AG04449 (cell line): ENCODE measurements at regions not wholly inside any gene's neighbourhood (a gene's known extent, or its start where the extent isn't known, plus 50 kb on each side); places are given as distances from the start of the nearest gene placed in this dataset.

Experiments
- CTCF ChIA-PET: fragments of 350-600 bp; formaldehyde crosslinking; extraction: SDS; loops from one replicate; lab custom pipeline; 2021; ENCODE audit warnings: antibody characterized with exemption; lab: Yijun Ruan, JAX
- POLR2A ChIA-PET: fragments of 400-600, 350-600 bp; formaldehyde crosslinking; extraction: SDS; loops from one replicate; lab custom pipeline; 2020; ENCODE audit warnings: antibody characterized with exemption, inconsistent platforms; lab: Yijun Ruan, JAX
- DNase-seq: peaks from one replicate; pipeline ENCODE4 v3.0.0-alpha.2; 2010; ENCODE audit warnings: low read depth, low spot score
- H3K4me3 ChIP-seq: 2 replicates; pipeline ENCODE4 v1.5.1; 2011; ENCODE audit warnings: low read depth, mild to moderate bottlenecking, control low read depth, low read length
- CTCF ChIP-seq: IDR thresholded peaks from one replicate; pipeline ENCODE4 v1.5.1; 2011; ENCODE audit warnings: mild to moderate bottlenecking, moderate library complexity, low read length, control low read depth, inconsistent platforms; ENCODE audit not compliant: insufficient read depth; ENCODE audit errors: missing control alignments

DNA sequence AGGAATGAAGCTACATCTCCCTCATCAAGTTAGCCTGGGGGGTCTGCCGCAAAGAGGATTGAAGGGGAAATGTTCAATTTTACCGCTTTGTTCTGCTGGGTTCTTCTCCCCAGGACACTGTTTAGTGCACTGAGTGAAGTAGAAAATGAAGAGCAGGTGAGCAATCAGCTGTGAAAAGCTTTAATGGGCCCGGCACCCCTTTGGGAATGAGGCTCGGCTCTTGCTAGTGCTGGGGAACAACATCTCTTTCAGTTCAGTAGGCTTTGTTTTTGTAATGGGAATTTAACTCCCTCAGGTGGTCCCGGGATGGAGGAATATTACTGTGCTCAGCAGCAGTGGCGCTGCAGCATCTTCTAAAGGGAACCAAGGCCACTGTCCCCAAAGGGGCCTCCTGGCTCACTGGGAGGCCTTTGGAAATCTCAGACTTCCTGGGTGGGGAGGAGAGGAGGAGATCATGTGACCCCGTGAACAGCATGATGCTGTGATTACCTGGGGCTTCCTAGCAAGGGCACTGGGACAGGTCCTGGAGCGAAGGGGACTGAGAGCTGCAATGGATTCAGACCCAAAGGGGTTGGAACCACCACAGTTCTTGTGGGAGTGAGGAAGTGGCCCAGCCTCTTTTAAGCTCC, 85.2 kb upstream of the MAX start:
- DNase-seq: no peak

GRCh38 chr14:65190312-65190711, 88.0 kb upstream of the MAX start:
- no peak for TF ChIP-seq CTCF
- DNase-seq: no peak
- ChIA-PET CTCF (interaction anchor here (0.8 to 1.2 kb wide), 2 partner anchors 27 to 31 kb away, joined by 3 to 4 read pairs; no protein-coding TSS in a partner anchor), POLR2A (no interaction called here)
- H3K4me3 ChIP-seq: no peak overlapping the region

More for the DNA sequence above, 85.2 kb upstream of the MAX start:
- no peak for TF ChIP-seq CTCF
- POLR2A ChIA-PET: no interaction called here
- CTCF ChIA-PET: interaction anchor here (1.0 to 4.0 kb wide), 4 partner anchors 23 to 772 kb away, joined by 3 to 17 read pairs (median 4); partner anchors contain the start of gene FUT8
- H3K4me3 ChIP-seq: no peak overlapping the region

- ChIA-PET POLR2A (no interaction called here), CTCF (interaction anchor here (1.1 kb wide), 1 partner anchor 634 kb away, joined by 3 read pairs; no protein-coding TSS in a partner anchor)
- TF ChIP-seq CTCF: no peak
- no peak overlapping the region for H3K4me3 ChIP-seq
- no peak for DNase-seq
These were observed 89.4 kb upstream of the MAX start for GRCh38 chr14:65191716-65192115.

- ChIA-PET POLR2A (no interaction called here), CTCF (no interaction called here)
- no peak for TF ChIP-seq CTCF
- DNase-seq: no peak
- H3K4me3 ChIP-seq: no peak overlapping the region
These were observed 90.4 kb upstream of the MAX start for GRCh38 chr14:65192686-65193085.

DNA sequence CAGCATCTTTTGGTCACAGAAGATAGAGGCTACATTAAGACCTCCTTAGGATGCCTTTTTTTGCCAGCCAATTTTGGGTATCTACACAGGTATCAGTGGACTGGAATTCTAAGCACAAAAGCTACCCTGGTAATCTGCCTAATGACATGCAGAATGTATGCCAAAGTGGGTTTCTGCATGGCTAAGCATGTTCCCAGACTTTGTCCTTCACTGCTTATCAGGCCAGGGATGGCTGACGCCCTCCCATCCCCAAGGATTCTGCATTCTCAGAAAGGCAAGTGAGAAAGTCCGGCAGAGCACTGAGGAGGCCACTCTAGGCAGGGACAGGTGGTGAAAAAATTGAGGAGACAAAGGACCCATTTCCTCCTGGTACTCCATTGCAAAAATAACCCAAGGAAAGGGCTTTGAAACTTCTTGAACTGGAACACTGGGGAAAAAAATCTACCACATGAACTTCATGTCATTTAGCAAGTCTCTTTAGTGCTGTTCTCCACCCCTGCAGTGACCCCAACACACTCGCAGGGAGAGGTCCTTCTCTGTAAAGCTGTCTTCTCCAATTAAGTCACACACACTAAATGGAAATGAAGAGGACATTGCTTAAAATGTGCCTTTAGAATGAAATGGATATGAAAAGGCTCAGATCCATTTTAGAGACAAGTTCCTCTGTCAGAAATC, 91.7 kb upstream of the MAX start:
- no peak for DNase-seq
- CTCF ChIA-PET: interaction anchor here (0.9 to 1.3 kb wide), 2 partner anchors 10 to 14 kb away, joined by 4 read pairs; no protein-coding TSS in a partner anchor
- no peak for TF ChIP-seq CTCF
- POLR2A ChIA-PET: no interaction called here
- no peak overlapping the region for H3K4me3 ChIP-seq

GRCh38 chr14:65195042-65195719, 92.9 kb upstream of the MAX start:
- DNase-seq: no peak
- POLR2A ChIA-PET: no interaction called here
- H3K4me3 ChIP-seq: no peak overlapping the region
- CTCF ChIA-PET: interaction anchor here (0.9 to 1.6 kb wide), 2 partner anchors 13 to 19 kb away, joined by 3 to 4 read pairs; no protein-coding TSS in a partner anchor
- TF ChIP-seq CTCF: no peak
